ENCODE measurements at regions not wholly inside any gene's neighbourhood (a gene's known extent, or its start where the extent isn't known, plus 50 kb on each side); places are given as distances from the start of the nearest gene placed in this dataset.

GRCh38 chr20:6533761-6534479, 233.6 kb upstream of the BMP2 start:
- DNase-seq = peak; percentile 33

GRCh38 chr20:6533351-6533750, 234.1 kb upstream of the BMP2 start:
- no peak for DNase-seq

- no peak for DNase-seq
Measured at GRCh38 chr20:6530779-6531315, 236.6 kb upstream of the BMP2 start.

- no peak for DNase-seq
Measured at GRCh38 chr20:6530254-6530653, 237.2 kb upstream of the BMP2 start.

- DNase-seq = no peak
Measured at GRCh38 chr20:6525447-6526303, 241.8 kb upstream of the BMP2 start.

- DNase-seq = no peak
Measured at GRCh38 chr20:6524305-6524704, 243.2 kb upstream of the BMP2 start.

GRCh38 chr20:6519556-6519955, 247.9 kb upstream of the BMP2 start:
- DNase-seq = no peak

- no peak for DNase-seq
Measured at GRCh38 chr20:6515261-6515660, 252.2 kb upstream of the BMP2 start.

- no peak for DNase-seq
Measured at GRCh38 chr20:6513599-6513998, 253.9 kb upstream of the BMP2 start.

GRCh38 chr20:6509374-6509773, 258.1 kb upstream of the BMP2 start:
- DNase-seq = no peak

- DNase-seq = no peak
Measured at GRCh38 chr20:6506906-6507305, 260.6 kb upstream of the BMP2 start.

- DNase-seq = no peak
Measured at GRCh38 chr20:6504826-6505225, 262.7 kb upstream of the BMP2 start.

- DNase-seq = no peak
Measured at GRCh38 chr20:6504179-6504578, 263.3 kb upstream of the BMP2 start.

- DNase-seq = no peak
Measured at GRCh38 chr20:6502999-6503398, 264.5 kb upstream of the BMP2 start.

GRCh38 chr20:6502219-6502618, 265.3 kb upstream of the BMP2 start:
- DNase-seq = no peak

GRCh38 chr20:6501061-6501460, 266.4 kb upstream of the BMP2 start:
- DNase-seq = no peak

GRCh38 chr20:6499566-6499965, 267.9 kb upstream of the BMP2 start:
- DNase-seq = no peak

- no peak for DNase-seq
Measured at GRCh38 chr20:6496874-6497273, 270.6 kb upstream of the BMP2 start.

GRCh38 chr20:6495907-6496306, 271.6 kb upstream of the BMP2 start:
- DNase-seq = no peak

- no peak for DNase-seq
Measured at GRCh38 chr20:6492271-6493055, 275.0 kb upstream of the BMP2 start.

- DNase-seq = no peak
Measured at GRCh38 chr20:6490849-6491248, 276.6 kb upstream of the BMP2 start.

- peak; percentile 59 for DNase-seq
Measured at GRCh38 chr20:6489361-6490171, 277.9 kb upstream of the BMP2 start.

Measured in left hindlimb (tissue), 1 donor.